Renal cortical epithelial cell (primary cell): ENCODE measurements at regions not wholly inside any gene's neighbourhood (a gene's known extent, or its start where the extent isn't known, plus 50 kb on each side); places are given as distances from the start of the nearest gene placed in this dataset.

Source experiments
- DNase-seq: peaks from one replicate; pipeline ENCODE4 v3.0.0-alpha.2; 2011; ENCODE audit warnings: low read depth

GRCh38 chr16:17591655-17592405 is 121.1 kb upstream of the XYLT1 start:
- no peak for DNase-seq

GRCh38 chr16:17590711-17591654 is 120.2 kb upstream of the XYLT1 start:
- DNase-seq, result no peak

- no peak for DNase-seq
Measured at GRCh38 chr16:17589898-17590297, 119.1 kb upstream of the XYLT1 start.

GRCh38 chr16:17585449-17586074 is 114.8 kb upstream of the XYLT1 start:
- DNase-seq, result no peak

GRCh38 chr16:17578981-17579874 is 108.5 kb upstream of the XYLT1 start:
- DNase-seq, result peak; percentile 1

GRCh38 chr16:17574256-17574655 is 103.5 kb upstream of the XYLT1 start:
- DNase-seq, result no peak

- DNase-seq, result no peak
Measured at GRCh38 chr16:17572145-17572544, 101.4 kb upstream of the XYLT1 start.

GRCh38 chr16:17571499-17572093 is 100.8 kb upstream of the XYLT1 start:
- peak; percentile 1 for DNase-seq

GRCh38 chr16:17568239-17568638 is 97.5 kb upstream of the XYLT1 start:
- DNase-seq, result no peak

- DNase-seq, result no peak
Measured at GRCh38 chr16:17567455-17567854, 96.7 kb upstream of the XYLT1 start.

GRCh38 chr16:17566656-17567450 is 96.1 kb upstream of the XYLT1 start:
- no peak for DNase-seq

GRCh38 chr16:17566075-17566474 is 95.3 kb upstream of the XYLT1 start:
- DNase-seq, result no peak

GRCh38 chr16:17565605-17566004 is 94.8 kb upstream of the XYLT1 start:
- DNase-seq, result no peak

- DNase-seq, result no peak
Measured at GRCh38 chr16:17564856-17565255, 94.1 kb upstream of the XYLT1 start.

GRCh38 chr16:17563323-17564091 is 92.7 kb upstream of the XYLT1 start:
- DNase-seq, result no peak

GRCh38 chr16:17561056-17561455 is 90.3 kb upstream of the XYLT1 start:
- DNase-seq, result no peak

GRCh38 chr16:17560548-17560947 is 89.8 kb upstream of the XYLT1 start:
- no peak for DNase-seq

- no peak for DNase-seq
Measured at GRCh38 chr16:17559394-17559793, 88.6 kb upstream of the XYLT1 start.

GRCh38 chr16:17557949-17558348 is 87.2 kb upstream of the XYLT1 start:
- DNase-seq, result no peak
